Spleen (tissue), 7 donors: ENCODE measurements at regions not wholly inside any gene's neighbourhood (a gene's known extent, or its start where the extent isn't known, plus 50 kb on each side); places are given as distances from the start of the nearest gene placed in this dataset.

Experiments used
- POLR2A ChIP-seq, 3 donors: fragments of 450-650 bp; IDR thresholded peaks; one replicate each; pipeline ENCODE4 v1.5.1; 2017; ENCODE audit warnings: antibody characterized with exemption in 3 of 3, mild to moderate bottlenecking in 1 of 3
- TF ChIP-seq, protein P1 (sequence below), 11 experiments: fragments of 200-600 bp in 7 of 11; fragments of 450-650 bp in 4 of 11; sonication (generic) in 4 of 11; IDR thresholded peaks in 8 of 11; conservative IDR thresholded peaks in 3 of 11; 1 replicate in 7 of 11; 2 replicates in 4 of 11; pipeline versions ENCODE4 v1.4.0 to v1.8.0; 2016 to 2021; ENCODE audit warnings: antibody characterized with exemption in 11 of 11, inconsistent platforms in 4 of 11, mild to moderate bottlenecking in 1 of 11
- donor health status: DM: no; HTN: no; CAD: no; lungs with moderate emphysema.
- donor health status: DM: no; HTN: no; CAD: no.
- donor health status: DM: no; HTN: no; CAD: no.

DNA sequence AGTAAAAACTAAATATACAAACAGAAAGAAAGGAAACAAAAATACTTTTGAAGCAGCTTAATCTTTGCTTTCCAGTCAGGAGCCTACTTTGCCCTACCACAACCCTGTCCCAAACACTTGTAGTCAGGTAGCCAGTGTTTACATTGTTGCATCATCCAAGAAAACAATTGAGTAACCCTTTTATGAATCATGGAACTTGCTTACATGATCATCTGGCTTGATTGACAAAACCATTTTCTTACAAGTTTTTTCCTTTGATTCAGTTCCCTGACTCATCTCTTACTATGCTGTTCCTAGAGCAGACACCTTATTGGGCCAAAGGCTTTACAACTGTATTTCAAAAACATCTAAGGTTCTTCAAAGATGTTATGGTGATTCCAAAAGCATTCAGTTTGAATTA, 740.1 kb downstream of the KLHL13 start:
- TF ChIP-seq, protein P1, sequence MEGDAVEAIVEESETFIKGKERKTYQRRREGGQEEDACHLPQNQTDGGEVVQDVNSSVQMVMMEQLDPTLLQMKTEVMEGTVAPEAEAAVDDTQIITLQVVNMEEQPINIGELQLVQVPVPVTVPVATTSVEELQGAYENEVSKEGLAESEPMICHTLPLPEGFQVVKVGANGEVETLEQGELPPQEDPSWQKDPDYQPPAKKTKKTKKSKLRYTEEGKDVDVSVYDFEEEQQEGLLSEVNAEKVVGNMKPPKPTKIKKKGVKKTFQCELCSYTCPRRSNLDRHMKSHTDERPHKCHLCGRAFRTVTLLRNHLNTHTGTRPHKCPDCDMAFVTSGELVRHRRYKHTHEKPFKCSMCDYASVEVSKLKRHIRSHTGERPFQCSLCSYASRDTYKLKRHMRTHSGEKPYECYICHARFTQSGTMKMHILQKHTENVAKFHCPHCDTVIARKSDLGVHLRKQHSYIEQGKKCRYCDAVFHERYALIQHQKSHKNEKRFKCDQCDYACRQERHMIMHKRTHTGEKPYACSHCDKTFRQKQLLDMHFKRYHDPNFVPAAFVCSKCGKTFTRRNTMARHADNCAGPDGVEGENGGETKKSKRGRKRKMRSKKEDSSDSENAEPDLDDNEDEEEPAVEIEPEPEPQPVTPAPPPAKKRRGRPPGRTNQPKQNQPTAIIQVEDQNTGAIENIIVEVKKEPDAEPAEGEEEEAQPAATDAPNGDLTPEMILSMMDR (IDR thresholded peaks at IDR 0.05 in 8 of 11, conservative IDR thresholded peaks at IDR 0.05 in 3 of 11): no peak
- TF ChIP-seq POLR2A (IDR thresholded peaks at IDR 0.05): no peak
